ENCODE measurements at regions not wholly inside any gene's neighbourhood (a gene's known extent, or its start where the extent isn't known, plus 50 kb on each side); places are given as distances from the start of the nearest gene placed in this dataset.
A peak's percentile ranks its signal among the peaks of the same experiment; 100 is the strongest.

GRCh38 chr1:59011663-59012062, 227.8 kb upstream of the JUN start:
- WGBS, 2 donors: 81 to 85% methylated on average over 3 of the region's 3 CpGs
- Histone ChIP-seq H3K4me3 (no peak overlapping the region), H3K36me3 (no peaks in the 10 kb centered on the region), H3K27ac (no peak overlapping the region), H3K9me3 (no peaks in the 10 kb centered on the region), H3K4me1 (peaks cover 0 to 48% (median 12%) of the 10 kb centered on the region in 3 donors), H3K27me3 (no peaks in the 10 kb centered on the region)
- no peak for DNase-seq
- intact Hi-C loops (cut with DNase I): no loop called here
- no peak for TF ChIP-seq POLR2A (IDR thresholded peaks at IDR 0.05)
- TF ChIP-seq CTCF (IDR thresholded peaks at IDR 0.05): no peak

GRCh38 chr1:59012378-59012777, 228.5 kb upstream of the JUN start:
- H3K27ac ChIP-seq: peak overlapping the region in 3 of 4 donors; percentile 80 to 87 (median 84)
- intact Hi-C loops (cut with DNase I): no loop called here
- no peak for DNase-seq
- WGBS, 2 donors: 91 to 97% methylated on average over 3 of the region's 3 CpGs
- no peak for TF ChIP-seq POLR2A (IDR thresholded peaks at IDR 0.05)
- TF ChIP-seq CTCF (IDR thresholded peaks at IDR 0.05): no peak
- H3K27me3 ChIP-seq: no peaks in the 10 kb centered on the region
- no peaks in the 10 kb centered on the region for H3K9me3 ChIP-seq
- H3K4me1 ChIP-seq: peaks cover 0 to 44% (median 12%) of the 10 kb centered on the region in 3 donors
- H3K36me3 ChIP-seq: no peaks in the 10 kb centered on the region
- H3K4me3 ChIP-seq: no peak overlapping the region

GRCh38 chr1:59013276-59013927, 229.6 kb upstream of the JUN start:
- Histone ChIP-seq H3K4me3 (peak overlapping the region in 3 of 4 donors; percentile 3 to 22 (median 18)), H3K4me1 (peaks cover 0 to 36% (median 12%) of the 10 kb centered on the region in 3 donors), H3K27ac (peak overlapping the region; percentile 67 to 87 (median 82)), H3K27me3 (no peaks in the 10 kb centered on the region), H3K9me3 (no peaks in the 10 kb centered on the region), H3K36me3 (no peaks in the 10 kb centered on the region)
- TF ChIP-seq CTCF (IDR thresholded peaks at IDR 0.05) (no peak), POLR2A (IDR thresholded peaks at IDR 0.05) (no peak)
- WGBS, 2 donors: 18 to 21% methylated on average over 13 to 16 of the region's 16 CpGs
- no peak for DNase-seq
- intact Hi-C loops (cut with DNase I): no loop called here

- Histone ChIP-seq H3K36me3 (no peaks in the 10 kb centered on the region), H3K9me3 (no peaks in the 10 kb centered on the region), H3K4me3 (peak overlapping the region in 2 of 4 donors; percentile 3 to 22), H3K27ac (peak overlapping the region; percentile 67 to 87 (median 82)), H3K27me3 (no peaks in the 10 kb centered on the region), H3K4me1 (peaks cover 0 to 38% (median 12%) of the 10 kb centered on the region in 3 donors)
- intact Hi-C loops (cut with DNase I): no loop called here
- whole genome bisulfite sequencing, 2 donors: 41 to 43% methylated on average over 3 of the region's 3 CpGs
- TF ChIP-seq CTCF (IDR thresholded peaks at IDR 0.05) (no peak), POLR2A (IDR thresholded peaks at IDR 0.05) (no peak)
- no peak for DNase-seq
These were observed 230.1 kb upstream of the JUN start for GRCh38 chr1:59013928-59014279.

GRCh38 chr1:59014827-59015226, 231.0 kb upstream of the JUN start:
- DNase-seq: no peak
- peak overlapping the region in 2 of 4 donors; percentile 84 to 87 for H3K27ac ChIP-seq

More at GRCh38 chr1:59014827-59015226, 231.0 kb upstream of the JUN start:
- Histone ChIP-seq H3K36me3 (no peaks in the 10 kb centered on the region), H3K27me3 (no peaks in the 10 kb centered on the region), H3K4me3 (no peak overlapping the region), H3K4me1 (peaks cover 0 to 48% (median 12%) of the 10 kb centered on the region in 3 donors), H3K9me3 (no peaks in the 10 kb centered on the region)
- no peak for TF ChIP-seq CTCF (IDR thresholded peaks at IDR 0.05)
- no peak for TF ChIP-seq POLR2A (IDR thresholded peaks at IDR 0.05)
- WGBS, 2 donors: 100% methylated on average over 2 of the region's 2 CpGs
- intact Hi-C loops (cut with DNase I): no loop called here
